ENCODE measurements at regions not wholly inside any gene's neighbourhood (a gene's known extent, or its start where the extent isn't known, plus 50 kb on each side); places are given as distances from the start of the nearest gene placed in this dataset.
"Not testable (repeated sequence)": the region's sequence is repeated elsewhere in the genome, so short reads cannot be mapped to it uniquely, and the experiment has no call there.

DNA sequence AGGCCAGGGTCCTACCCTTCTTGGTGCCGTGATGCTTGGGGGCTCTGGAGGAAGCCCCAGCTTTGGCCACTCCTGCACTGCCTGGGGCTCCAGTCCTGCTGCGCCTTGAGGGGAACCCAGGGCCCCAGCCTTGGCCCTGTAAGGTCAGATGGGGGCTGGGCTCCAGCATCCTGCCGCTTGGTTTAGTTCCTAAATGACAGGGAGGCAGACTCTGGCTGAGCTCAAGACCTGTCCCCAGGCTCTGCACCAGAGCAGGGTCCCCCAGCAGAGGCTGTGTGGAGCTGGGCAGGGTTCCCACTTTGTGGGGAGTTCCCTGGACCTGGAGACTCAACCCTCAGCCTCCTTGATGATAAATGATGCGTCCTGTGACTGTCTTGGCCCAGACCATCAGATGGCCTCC, 395.4 kb downstream of the TMEM121 start:
- peaks cover 0 to 17% (median 11%) of the 10 kb centered on the region in 4 donors for H3K9me3 ChIP-seq
- H3K36me3 ChIP-seq; DNase-seq; intact Hi-C loops (cut with DNase I; ENCODE audit: low total_unique reads); H3K27ac ChIP-seq; H3K4me3 ChIP-seq; H3K4me1 ChIP-seq; H3K27me3 ChIP-seq: not testable (repeated sequence)
- WGBS, 5 donors: 43 to 66% (median 64%) methylated on average over 2 to 4 of the region's 4 CpGs

DNA sequence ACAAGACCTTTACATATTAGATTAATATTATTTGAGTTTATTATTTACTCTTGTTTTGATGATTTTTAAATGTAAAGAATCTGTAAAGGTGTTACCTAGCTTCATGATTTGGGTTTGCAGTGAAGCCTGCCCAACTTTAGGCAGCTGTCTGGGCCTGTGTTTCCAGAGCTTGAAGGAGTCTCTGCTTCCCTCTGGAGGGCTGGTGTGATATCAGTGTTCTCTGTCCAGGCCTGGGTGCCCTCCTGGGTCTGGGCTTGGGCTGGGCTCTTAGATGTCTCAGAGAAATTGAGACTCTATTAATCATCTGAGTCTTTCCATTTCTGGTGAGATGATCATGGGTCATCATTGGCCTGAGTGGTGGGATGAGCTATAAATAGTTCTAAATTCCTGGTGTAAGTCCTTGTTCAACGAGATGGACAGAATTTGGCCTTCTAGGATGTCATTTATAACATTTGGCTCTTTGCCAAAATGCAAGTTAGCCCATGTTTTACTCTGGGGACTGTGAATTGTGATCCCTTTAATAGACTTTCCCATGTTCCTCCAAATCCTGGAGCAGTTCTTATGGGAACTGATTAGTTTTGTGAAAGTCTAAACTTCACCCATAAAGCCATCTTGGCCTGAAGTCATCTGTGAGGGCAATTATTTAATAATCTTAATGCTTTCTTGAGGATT, 397.3 kb downstream of the TMEM121 start:
- 0 to 13% (median 8%) methylated on average over 1 of the region's 1 CpG for WGBS, 5 donors
- peaks cover 0 to 17% (median 9%) of the 10 kb centered on the region in 4 donors for H3K9me3 ChIP-seq
- H3K4me3 ChIP-seq; H3K27ac ChIP-seq; H3K4me1 ChIP-seq; H3K36me3 ChIP-seq; intact Hi-C loops (cut with DNase I; ENCODE audit: low total_unique reads); DNase-seq; H3K27me3 ChIP-seq: not testable (repeated sequence)

DNA sequence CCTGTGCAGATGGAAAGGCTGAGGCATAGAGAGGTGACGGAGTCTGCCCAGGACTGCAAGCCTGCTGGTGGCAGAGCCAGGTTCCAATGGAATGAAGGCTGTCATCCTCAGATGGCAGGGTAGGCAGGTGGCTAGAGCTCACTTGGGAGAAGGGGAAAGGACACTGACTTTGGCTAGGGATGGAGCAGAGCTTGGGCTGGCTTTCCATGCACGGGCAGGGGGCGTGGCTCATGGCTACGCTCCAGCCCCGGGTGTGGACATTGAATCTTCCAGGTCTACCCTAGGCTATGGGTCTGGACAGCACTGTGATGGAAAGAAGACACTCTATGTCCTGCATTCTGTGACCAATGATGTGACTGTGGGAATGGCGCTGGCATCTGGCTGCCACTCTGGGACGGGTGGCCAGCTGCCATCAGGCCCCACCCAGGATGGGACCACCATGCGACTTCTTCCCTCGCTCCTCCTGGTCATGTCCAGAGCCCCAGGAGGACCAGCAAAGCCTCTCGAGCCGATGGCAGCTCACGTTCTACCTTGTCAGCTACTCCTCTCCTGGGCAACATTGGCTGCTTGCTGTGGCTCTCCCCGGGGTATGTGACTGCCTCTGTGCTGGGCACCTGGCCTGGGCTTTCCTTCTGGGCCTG, 398.7 kb downstream of the TMEM121 start:
- H3K36me3 ChIP-seq: no peaks in the 10 kb centered on the region
- peaks cover 0 to 22% (median 0%) of the 10 kb centered on the region in 3 donors for H3K27me3 ChIP-seq
- DNase-seq: no peak
- H3K4me1 ChIP-seq: no peaks in the 10 kb centered on the region
- no peak overlapping the region for H3K27ac ChIP-seq
- WGBS, 5 donors: 80 to 90% (median 87%) methylated on average over 5 to 13 of the region's 13 CpGs
- H3K4me3 ChIP-seq: no peak overlapping the region
- TF ChIP-seq POLR2AphosphoS5 (IDR thresholded peaks at IDR 0.05): no peak
- TF ChIP-seq, protein P1, sequence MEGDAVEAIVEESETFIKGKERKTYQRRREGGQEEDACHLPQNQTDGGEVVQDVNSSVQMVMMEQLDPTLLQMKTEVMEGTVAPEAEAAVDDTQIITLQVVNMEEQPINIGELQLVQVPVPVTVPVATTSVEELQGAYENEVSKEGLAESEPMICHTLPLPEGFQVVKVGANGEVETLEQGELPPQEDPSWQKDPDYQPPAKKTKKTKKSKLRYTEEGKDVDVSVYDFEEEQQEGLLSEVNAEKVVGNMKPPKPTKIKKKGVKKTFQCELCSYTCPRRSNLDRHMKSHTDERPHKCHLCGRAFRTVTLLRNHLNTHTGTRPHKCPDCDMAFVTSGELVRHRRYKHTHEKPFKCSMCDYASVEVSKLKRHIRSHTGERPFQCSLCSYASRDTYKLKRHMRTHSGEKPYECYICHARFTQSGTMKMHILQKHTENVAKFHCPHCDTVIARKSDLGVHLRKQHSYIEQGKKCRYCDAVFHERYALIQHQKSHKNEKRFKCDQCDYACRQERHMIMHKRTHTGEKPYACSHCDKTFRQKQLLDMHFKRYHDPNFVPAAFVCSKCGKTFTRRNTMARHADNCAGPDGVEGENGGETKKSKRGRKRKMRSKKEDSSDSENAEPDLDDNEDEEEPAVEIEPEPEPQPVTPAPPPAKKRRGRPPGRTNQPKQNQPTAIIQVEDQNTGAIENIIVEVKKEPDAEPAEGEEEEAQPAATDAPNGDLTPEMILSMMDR (IDR thresholded peaks at IDR 0.05): no peak
- no peak for TF ChIP-seq EP300 (IDR thresholded peaks at IDR 0.05)
- intact Hi-C loops (cut with DNase I; ENCODE audit: low total_unique reads): no loop called here
- H3K9me3 ChIP-seq: peaks cover 0 to 17% (median 9%) of the 10 kb centered on the region in 4 donors

DNA sequence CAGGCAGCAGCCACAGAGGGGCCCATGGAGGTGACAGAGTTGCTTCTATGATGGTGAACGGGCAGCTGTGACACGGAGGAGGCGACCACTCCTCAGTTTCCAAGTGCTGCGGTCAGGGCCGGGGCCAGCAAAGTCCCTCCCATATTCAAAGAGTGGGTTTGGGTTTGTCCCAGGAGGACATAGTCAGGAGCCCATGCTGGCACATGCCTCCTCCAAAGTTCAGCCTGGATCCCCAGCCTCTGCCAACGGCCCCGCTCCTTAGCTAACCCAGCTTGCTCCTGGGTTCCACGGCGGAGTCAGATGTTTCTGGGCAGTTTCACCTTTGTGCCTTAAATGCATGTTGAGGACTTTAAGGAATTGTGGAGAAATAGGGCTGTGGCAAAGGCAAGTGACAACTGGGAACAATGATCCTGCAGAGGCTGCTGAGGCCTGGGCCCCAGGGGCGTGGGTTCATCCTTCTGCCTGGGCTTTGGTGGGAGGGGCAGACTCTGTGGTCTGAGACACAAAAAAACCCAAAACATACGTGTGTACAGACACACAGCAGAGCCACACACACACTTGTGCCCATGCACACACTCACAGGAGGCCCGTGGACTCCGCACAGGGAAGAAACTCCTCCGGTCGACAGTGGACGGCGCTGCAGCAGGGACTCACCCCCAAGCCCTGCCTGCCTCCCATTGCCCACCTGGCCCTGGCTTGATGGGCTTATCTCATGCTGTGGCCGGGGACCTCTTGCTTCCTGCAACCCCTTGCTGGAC, 399.4 kb downstream of the TMEM121 start:
- intact Hi-C loops (cut with DNase I; ENCODE audit: low total_unique reads): no loop called here
- Histone ChIP-seq H3K9me3 (peaks cover 0 to 17% (median 9%) of the 10 kb centered on the region in 4 donors), H3K27me3 (peaks cover 0 to 28% (median 0%) of the 10 kb centered on the region in 3 donors), H3K4me3 (no peak overlapping the region), H3K36me3 (no peaks in the 10 kb centered on the region), H3K27ac (no peak overlapping the region), H3K4me1 (no peaks in the 10 kb centered on the region)
- 83 to 86% (median 84%) methylated on average over 10 to 18 of the region's 18 CpGs for WGBS, 5 donors
- no peak for TF ChIP-seq POLR2A (IDR thresholded peaks at IDR 0.05)
- TF ChIP-seq EP300 (IDR thresholded peaks at IDR 0.05): no peak
- TF ChIP-seq, protein P1 (IDR thresholded peaks at IDR 0.05): no peak
- no peak for TF ChIP-seq POLR2AphosphoS5 (IDR thresholded peaks at IDR 0.05)
- no peak for DNase-seq

DNA sequence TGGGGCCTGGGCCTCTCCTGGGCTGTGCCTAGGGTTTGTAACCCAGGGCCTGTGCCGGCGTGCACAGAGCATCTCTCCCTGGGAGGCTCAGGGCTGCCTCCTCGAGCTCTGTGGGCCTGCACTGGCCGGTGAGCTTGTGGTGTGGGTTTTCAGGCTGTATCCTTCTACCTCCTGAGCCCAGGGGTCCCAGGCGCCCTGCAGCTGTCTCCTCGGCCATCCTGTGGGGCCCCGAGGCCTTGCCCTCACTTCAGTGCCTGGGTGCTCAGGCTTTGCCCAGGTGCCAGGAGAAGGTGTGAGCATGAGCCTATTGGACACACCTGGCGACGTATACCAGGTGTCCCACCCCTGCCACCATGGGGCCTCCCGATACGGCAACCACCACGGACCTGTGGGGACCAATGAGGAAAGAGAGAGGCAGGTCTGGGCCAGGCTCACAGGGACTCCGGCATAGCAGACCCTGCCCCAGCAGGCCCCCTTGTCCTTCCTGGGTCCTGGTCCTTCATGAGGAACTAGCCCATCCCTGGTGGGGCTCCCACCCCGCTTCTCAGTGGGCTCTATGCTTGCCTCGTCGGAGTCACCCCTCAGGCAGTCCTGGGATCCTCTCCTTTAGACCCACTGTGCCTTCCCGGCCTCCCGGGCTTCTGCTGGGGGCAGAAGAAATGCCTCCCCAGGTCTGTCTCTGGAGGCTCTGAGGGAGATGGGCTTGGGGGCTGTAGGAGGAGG, 400.2 kb downstream of the TMEM121 start:
- H3K4me3 ChIP-seq: no peak overlapping the region
- 80 to 85% (median 82%) methylated on average over 9 to 18 of the region's 18 CpGs for WGBS, 5 donors
- H3K9me3 ChIP-seq: peaks cover 0 to 14% (median 9%) of the 10 kb centered on the region in 4 donors
- H3K27ac ChIP-seq: no peak overlapping the region
- no peaks in the 10 kb centered on the region for H3K36me3 ChIP-seq
- peaks cover 0 to 28% (median 0%) of the 10 kb centered on the region in 3 donors for H3K27me3 ChIP-seq
- H3K4me1 ChIP-seq: no peaks in the 10 kb centered on the region
- TF ChIP-seq, protein P1 (IDR thresholded peaks at IDR 0.05): no peak
- TF ChIP-seq POLR2A (IDR thresholded peaks at IDR 0.05) (no peak), POLR2AphosphoS5 (IDR thresholded peaks at IDR 0.05) (no peak), EP300 (IDR thresholded peaks at IDR 0.05) (no peak)
- intact Hi-C loops (cut with DNase I; ENCODE audit: low total_unique reads): no loop called here
- no peak for DNase-seq

Measured in stomach (tissue), 8 donors.